G401 (cell line): ENCODE measurements at regions not wholly inside any gene's neighbourhood (a gene's known extent, or its start where the extent isn't known, plus 50 kb on each side); places are given as distances from the start of the nearest gene placed in this dataset.
"Not testable (repeated sequence)": the region's sequence is repeated elsewhere in the genome, so short reads cannot be mapped to it uniquely, and the experiment has no call there.

Source experiments
- DNase-seq: peaks from one replicate; pipeline ENCODE4 v3.0.0-alpha.2; 2015; ENCODE audit warnings: low spot score
- in situ Hi-C: cut with HindIII; loops from 2 replicates; pipeline ENCODE4 v1.10.0; 2016; ENCODE audit warnings: low sequenced_read_pairs, mixed read lengths

DNA sequence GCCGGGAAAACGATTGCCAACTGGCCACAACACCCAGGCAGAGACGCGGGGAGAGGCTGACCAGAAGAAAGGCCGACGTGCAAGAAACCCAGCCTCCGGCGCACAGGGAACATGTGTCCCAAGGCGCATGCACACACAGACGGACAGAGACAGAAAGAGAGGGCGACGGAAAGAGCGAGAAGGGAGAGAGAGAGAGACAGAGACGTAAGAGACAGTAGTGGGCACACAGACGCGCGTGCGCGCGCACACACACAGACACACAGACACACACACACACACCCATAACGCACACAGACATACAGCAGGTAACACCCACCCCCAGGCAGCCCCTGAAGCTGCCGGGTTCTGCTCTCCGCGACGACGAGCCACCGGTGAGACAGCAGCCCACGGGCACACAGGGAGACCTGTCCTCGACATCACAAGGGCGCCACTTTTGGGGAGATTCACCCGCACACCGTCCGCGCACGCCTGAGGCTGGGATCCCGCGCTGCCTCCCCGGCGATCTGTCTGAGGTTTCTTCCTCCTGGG lies 1581.8 kb downstream of the FOXD4L5 start:
- in situ Hi-C loops, DNase-seq: not testable (repeated sequence)
